K562 (cell line): ENCODE measurements at regions not wholly inside any gene's neighbourhood (a gene's known extent, or its start where the extent isn't known, plus 50 kb on each side); places are given as distances from the start of the nearest gene placed in this dataset.

Experiments used
- ATAC-seq: fragments of 200-7000 bp; cut with Tn5 transposase; 3 replicates; pipeline ENCODE4 v1.9.1; 2020; ENCODE audit warnings: moderate library complexity
- BruUV-seq: library from RNA; stranded (reverse); fragments of 400-500 nt; replicated peaks from 2 replicates; lab custom pipeline; 2021; lab: Mats Ljungman, UMichigan
- CTCF ChIA-PET: fragments of 300-600 bp; formaldehyde crosslinking; extraction: SDS; loops from one replicate; lab custom pipeline; 2021; ENCODE audit warnings: low intra/inter-chr PET ratio; lab: Yijun Ruan, JAX
- POLR2A ChIA-PET: fragments of 300-600, 350-650 bp; sonication (Branson Sonifier 250); formaldehyde crosslinking; extraction: SDS; loops from one replicate; lab custom pipeline; 2021; ENCODE audit warnings: antibody characterized with exemption, inconsistent platforms; lab: Yijun Ruan, JAX
- DNase-seq, 4 experiments: peaks; one replicate each; pipeline versions ENCODE4 v3.0.0 to v3.0.0-alpha.2; 2011 to 2018; ENCODE audit warnings: low spot score in 3 of 4, mixed read lengths in 3 of 4; ENCODE audit errors: extremely low read depth in 1 of 4
- FAIRE-seq: peaks from 2 replicates; lab custom pipeline; 2011; peaks lifted over from hg19 to GRCh38; lab: Jason Lieb, UNC
- H2AFZ ChIP-seq: 2 replicates; pipeline ENCODE4 v1.6.0; 2011; ENCODE audit warnings: low read depth, low read length, control low read depth, inconsistent platforms
- H3K27ac ChIP-seq: fragments of 200-600 bp; 3 replicates; pipeline ENCODE4 v1.8.0; 2011; ENCODE audit warnings: low read depth, mild to moderate bottlenecking, control low read depth, inconsistent platforms, low read length, moderate library complexity, mixed read lengths; ENCODE audit errors: extremely low read depth
- H3K27me3 ChIP-seq, 2 experiments: fragments of 300-600 bp in 1 of 2; 2 replicates in 1 of 2; 3 replicates in 1 of 2; pipeline versions ENCODE4 v1.6.0 to v1.8.0; 2011; ENCODE audit warnings: inconsistent platforms in 2 of 2, low read length in 2 of 2, mild to moderate bottlenecking in 1 of 2, mixed read lengths in 1 of 2, moderate library complexity in 1 of 2; ENCODE audit not compliant: control insufficient read depth in 2 of 2, insufficient read depth in 2 of 2
- H3K36me3 ChIP-seq: fragments of 300-600 bp; 3 replicates; pipeline ENCODE4 v1.8.0; 2011; ENCODE audit warnings: mild to moderate bottlenecking, low read length, inconsistent platforms; ENCODE audit not compliant: control insufficient read depth, insufficient read depth
- H3K4me1 ChIP-seq, 2 experiments: fragments of 200-600 bp in 1 of 2; replicated peaks in 1 of 2; 2 replicates in 1 of 2; 3 replicates in 1 of 2; pipeline versions ENCODE4 v1.5.1 to v1.8.0; 2011; ENCODE audit warnings: inconsistent platforms in 2 of 2, low read length in 2 of 2, mild to moderate bottlenecking in 1 of 2, mixed read lengths in 1 of 2, moderate library complexity in 1 of 2; ENCODE audit not compliant: control insufficient read depth in 2 of 2, insufficient read depth in 2 of 2
- H3K4me2 ChIP-seq: 2 replicates; pipeline ENCODE4 v1.6.1; 2011; ENCODE audit warnings: low read length, control low read depth, inconsistent platforms, mixed read lengths; ENCODE audit not compliant: insufficient read depth
- H3K4me3 ChIP-seq: fragments of 200-600 bp; sonication (generic), shearing (Covaris generic); 2 replicates; pipeline ENCODE4 v1.5.1; 2016; ENCODE audit warnings: control low read depth, inconsistent platforms
- H3K79me2 ChIP-seq: fragments of 200-600 bp; 3 replicates; pipeline ENCODE4 v1.8.0; 2011; ENCODE audit warnings: low read length, inconsistent platforms; ENCODE audit not compliant: control insufficient read depth, insufficient read depth
- H3K9ac ChIP-seq, 2 experiments: 2 replicates each; pipeline versions ENCODE4 v1.6.0 to v1.6.1; 2011; ENCODE audit warnings: low read depth in 2 of 2, low read length in 2 of 2, control low read depth in 1 of 2, inconsistent platforms in 1 of 2, mild to moderate bottlenecking in 1 of 2, mixed read lengths in 1 of 2; ENCODE audit not compliant: insufficient read depth in 1 of 2
- H3K9me1 ChIP-seq: one replicate; pipeline ENCODE4 v1.6.0; 2011; ENCODE audit warnings: inconsistent platforms, mild to moderate bottlenecking, low read length, moderate library complexity; ENCODE audit not compliant: control insufficient read depth, insufficient read depth
- H3K9me3 ChIP-seq: replicated peaks from 2 replicates; pipeline ENCODE4 v1.5.1; 2011; ENCODE audit warnings: low read depth, low read length, inconsistent platforms; ENCODE audit not compliant: control insufficient read depth, insufficient read depth
- H4K20me1 ChIP-seq: replicated peaks from 2 replicates; pipeline ENCODE4 v1.6.1; 2011; ENCODE audit warnings: low read length, inconsistent platforms, mixed read lengths; ENCODE audit not compliant: control insufficient read depth, insufficient read depth
- CCAR2 ChIP-seq: fragments of 200-400 bp; formaldehyde crosslinking; IDR thresholded peaks from 2 replicates; pipeline ENCODE4 v1.6.1; 2017; ENCODE audit warnings: mild to moderate bottlenecking, low read depth, low read length
- HDAC1 ChIP-seq, 2 experiments: fragments of 450-650 bp; IDR thresholded peaks; 2 replicates each; pipeline ENCODE4 v1.6.1; 2016 to 2017; ENCODE audit warnings: inconsistent platforms in 1 of 2, mild to moderate bottlenecking in 1 of 2, moderate library complexity in 1 of 2
- HSF4 ChIP-seq: fragments of 250-450 bp; sonication (Bioruptor Pico); IDR thresholded peaks from 2 replicates; pipeline ENCODE4 v2.1.2; 2022; ENCODE audit warnings: mild to moderate bottlenecking, moderate library complexity, borderline replicate concordance
- NFYB ChIP-seq: IDR thresholded peaks from 2 replicates; pipeline ENCODE4 v1.6.1; 2011; ENCODE audit warnings: mild to moderate bottlenecking, moderate library complexity; ENCODE audit not compliant: insufficient read length; ENCODE audit errors: extremely low read depth
- NR2C1 ChIP-seq, 2 experiments: fragments of 450-650 bp; IDR thresholded peaks; 2 replicates each; pipeline ENCODE4 v1.6.1; 2017; ENCODE audit warnings: mild to moderate bottlenecking in 2 of 2, antibody characterized with exemption in 1 of 2, inconsistent platforms in 1 of 2, missing compliant biosample characterization in 1 of 2, missing genetic modification characterization in 1 of 2
- PURB ChIP-seq: sonication (generic); formaldehyde crosslinking; IDR thresholded peaks from 2 replicates; pipeline ENCODE4 v1.9.0; 2021; ENCODE audit warnings: low read depth, mild to moderate bottlenecking, missing genetic modification reagents
- SNRNP70 ChIP-seq: fragments of 200-400 bp; formaldehyde crosslinking; optimal IDR thresholded peaks from 2 replicates; pipeline ENCODE3; 2017; ENCODE audit warnings: low read depth, low read length
- SP1 ChIP-seq: sonication (generic); formaldehyde crosslinking; IDR thresholded peaks from 2 replicates; pipeline ENCODE4 v1.8.1; 2022; ENCODE audit warnings: mild to moderate bottlenecking, missing genetic modification reagents
- SPI1 ChIP-seq: IDR thresholded peaks from 2 replicates; pipeline ENCODE4 v1.6.1; 2011; ENCODE audit warnings: low read depth, low read length, control low read depth, borderline replicate concordance
- TBL1XR1 ChIP-seq, 2 experiments: IDR thresholded peaks; 2 replicates each; pipeline ENCODE4 v1.6.1; 2012; ENCODE audit warnings: improper control_type of control experiment in 2 of 2, low read length in 2 of 2, mild to moderate bottlenecking in 1 of 2
- ZNF263 ChIP-seq: sonication (generic); formaldehyde crosslinking; IDR thresholded peaks from 2 replicates; pipeline ENCODE4 v1.8.0; 2022; ENCODE audit warnings: mild to moderate bottlenecking, missing genetic modification reagents, borderline replicate concordance
- ZNF57 ChIP-seq: fragments of 450-650 bp; formaldehyde crosslinking; IDR thresholded peaks from 2 replicates; pipeline ENCODE4 v1.4.0; 2020; ENCODE audit warnings: mild to moderate bottlenecking, moderate library complexity
- ZNF589 ChIP-seq: fragments of 200-800 bp; sonication (Bioruptor generic); IDR thresholded peaks from 2 replicates; pipeline ENCODE4 v1.6.1; 2016; ENCODE audit warnings: low read depth, missing genetic modification characterization, missing compliant biosample characterization
- ZNF699 ChIP-seq: fragments of 250-450 bp; sonication (Bioruptor Pico); IDR thresholded peaks from 2 replicates; pipeline ENCODE4 v1.8.0; 2021; ENCODE audit warnings: mild to moderate bottlenecking, moderate library complexity; ENCODE audit not compliant: insufficient replicate concordance
- WGBS: fragments of 100-300 bp; shearing (Covaris generic); methylation state at CpG from one replicate; pipeline ENCODE4 v1.1.6; 2016; ENCODE audit warnings: low coverage, mixed read lengths; ENCODE audit not compliant: insufficient coverage; ENCODE audit errors: missing lambda C conversion rate; 5-methylcytosine and 5-hydroxymethylcytosine counted together
- in situ Hi-C: fragments of 300-500 bp; cut with MboI; formaldehyde crosslinking; loops from 4 replicates; pipeline ENCODE4 v1.15.0; 2018; ENCODE audit warnings: inconsistent platforms, mixed read lengths
- intact Hi-C: fragments of 100-400 bp; cut with micrococcal nuclease; formaldehyde crosslinking; loops from 2 replicates; pipeline ENCODE4 v1.14.2; 2022
- TF ChIP-seq, protein P1 (sequence below), 2 experiments: fragments of 450-650 bp in 1 of 2; IDR thresholded peaks; 2 replicates each; pipeline ENCODE4 v1.6.1; 2011 to 2017; ENCODE audit warnings: low read depth in 2 of 2, antibody characterized with exemption in 1 of 2, borderline replicate concordance in 1 of 2, low read length in 1 of 2, mild to moderate bottlenecking in 1 of 2, mixed read lengths in 1 of 2; ENCODE audit not compliant: control insufficient read depth in 1 of 2
- TF ChIP-seq, protein P2 (sequence below): fragments of 450-650 bp; formaldehyde crosslinking; conservative IDR thresholded peaks from 2 replicates; pipeline ENCODE4 v1.4.0; 2022; ENCODE audit warnings: mild to moderate bottlenecking, missing genetic modification characterization

DNA sequence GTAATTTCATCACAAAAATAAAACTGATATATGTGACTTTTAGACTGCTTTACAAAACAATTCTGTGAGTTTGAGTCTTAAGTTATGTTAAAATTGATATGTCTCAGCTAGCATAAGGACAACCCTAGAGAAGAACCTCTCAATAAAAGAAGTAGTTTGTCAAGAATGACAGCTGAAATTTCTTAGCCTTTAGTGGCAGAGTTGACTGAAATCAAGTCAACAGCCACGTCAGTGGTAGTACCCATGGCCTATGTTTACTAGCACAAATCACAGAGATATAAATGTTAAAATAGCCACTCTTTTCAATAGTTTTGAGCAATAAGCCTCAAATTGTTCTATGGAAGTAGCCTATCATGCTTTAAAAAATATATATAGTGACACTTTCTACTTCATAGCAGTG is 138.9 kb upstream of the FERD3L start:
- no peaks in the 10 kb centered on the region; the same call in 1 of the 2 replicates for H3K9me3 ChIP-seq
- WGBS, result 7% methylated on average over 1 of the region's 1 CpG
- H3K36me3 ChIP-seq, result no peaks in the 10 kb centered on the region
- no peak overlapping the region for H3K4me3 ChIP-seq
- FAIRE-seq (no peak), DNase-seq (no peak), ATAC-seq (no peak)
- no peak overlapping the region for H3K4me2 ChIP-seq
- H3K27ac ChIP-seq, result no peak overlapping the region
- TF ChIP-seq SPI1 (no peak), NFYB (no peak), HDAC1 (IDR thresholded peaks at IDR 0.05) (no peak), ZNF699 (CRISPR knock-in tag) (no peak), SP1 (no peak), CCAR2 (no peak), ZNF589 (CRISPR knock-in tag) (no peak), SNRNP70 (no peak), ZNF263 (CRISPR knock-in tag) (no peak), PURB (CRISPR knock-in tag) (no peak), HSF4 (no peak), TBL1XR1 (IDR thresholded peaks at IDR 0.05; ENCODE audit: low read length in 2 of 2) (no peak), NR2C1 (IDR thresholded peaks at IDR 0.05) (no peak), NR2C1 (tag; IDR thresholded peaks at IDR 0.05) (no peak), ZNF57 (no peak)
- TF ChIP-seq, protein P1, sequence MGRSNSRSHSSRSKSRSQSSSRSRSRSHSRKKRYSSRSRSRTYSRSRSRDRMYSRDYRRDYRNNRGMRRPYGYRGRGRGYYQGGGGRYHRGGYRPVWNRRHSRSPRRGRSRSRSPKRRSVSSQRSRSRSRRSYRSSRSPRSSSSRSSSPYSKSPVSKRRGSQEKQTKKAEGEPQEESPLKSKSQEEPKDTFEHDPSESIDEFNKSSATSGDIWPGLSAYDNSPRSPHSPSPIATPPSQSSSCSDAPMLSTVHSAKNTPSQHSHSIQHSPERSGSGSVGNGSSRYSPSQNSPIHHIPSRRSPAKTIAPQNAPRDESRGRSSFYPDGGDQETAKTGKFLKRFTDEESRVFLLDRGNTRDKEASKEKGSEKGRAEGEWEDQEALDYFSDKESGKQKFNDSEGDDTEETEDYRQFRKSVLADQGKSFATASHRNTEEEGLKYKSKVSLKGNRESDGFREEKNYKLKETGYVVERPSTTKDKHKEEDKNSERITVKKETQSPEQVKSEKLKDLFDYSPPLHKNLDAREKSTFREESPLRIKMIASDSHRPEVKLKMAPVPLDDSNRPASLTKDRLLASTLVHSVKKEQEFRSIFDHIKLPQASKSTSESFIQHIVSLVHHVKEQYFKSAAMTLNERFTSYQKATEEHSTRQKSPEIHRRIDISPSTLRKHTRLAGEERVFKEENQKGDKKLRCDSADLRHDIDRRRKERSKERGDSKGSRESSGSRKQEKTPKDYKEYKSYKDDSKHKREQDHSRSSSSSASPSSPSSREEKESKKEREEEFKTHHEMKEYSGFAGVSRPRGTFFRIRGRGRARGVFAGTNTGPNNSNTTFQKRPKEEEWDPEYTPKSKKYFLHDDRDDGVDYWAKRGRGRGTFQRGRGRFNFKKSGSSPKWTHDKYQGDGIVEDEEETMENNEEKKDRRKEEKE (IDR thresholded peaks at IDR 0.05; ENCODE audit: borderline replicate concordance in 1 of 2, control insufficient read depth in 1 of 2, low read depth in 2 of 2, low read length in 1 of 2), result no peak
- TF ChIP-seq, protein P2, sequence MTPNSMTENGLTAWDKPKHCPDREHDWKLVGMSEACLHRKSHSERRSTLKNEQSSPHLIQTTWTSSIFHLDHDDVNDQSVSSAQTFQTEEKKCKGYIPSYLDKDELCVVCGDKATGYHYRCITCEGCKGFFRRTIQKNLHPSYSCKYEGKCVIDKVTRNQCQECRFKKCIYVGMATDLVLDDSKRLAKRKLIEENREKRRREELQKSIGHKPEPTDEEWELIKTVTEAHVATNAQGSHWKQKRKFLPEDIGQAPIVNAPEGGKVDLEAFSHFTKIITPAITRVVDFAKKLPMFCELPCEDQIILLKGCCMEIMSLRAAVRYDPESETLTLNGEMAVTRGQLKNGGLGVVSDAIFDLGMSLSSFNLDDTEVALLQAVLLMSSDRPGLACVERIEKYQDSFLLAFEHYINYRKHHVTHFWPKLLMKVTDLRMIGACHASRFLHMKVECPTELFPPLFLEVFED (CRISPR knock-in tag), result no peak
- no peaks in the 10 kb centered on the region for H3K9me1 ChIP-seq
- H3K79me2 ChIP-seq, result no peaks in the 10 kb centered on the region
- H4K20me1 ChIP-seq, result no peaks in the 10 kb centered on the region
- no peak overlapping the region for H2AFZ ChIP-seq
- CTCF ChIA-PET, result no interaction called here
- no peak overlapping the region for H3K9ac ChIP-seq
- in situ Hi-C loops, result no loop called here
- intact Hi-C loops, result no loop called here
- no TSS peak for BruUV-seq
- POLR2A ChIA-PET, result no interaction called here
- no peaks in the 10 kb centered on the region for H3K4me1 ChIP-seq
- no peaks in the 10 kb centered on the region for H3K27me3 ChIP-seq
